SK-N-SH (cell line): ENCODE measurements at regions not wholly inside any gene's neighbourhood (a gene's known extent, or its start where the extent isn't known, plus 50 kb on each side); places are given as distances from the start of the nearest gene placed in this dataset.
"Not testable (repeated sequence)": the region's sequence is repeated elsewhere in the genome, so short reads cannot be mapped to it uniquely, and the experiment has no call there.

Experiments used
- CHD2 ChIP-seq: fragments of 150-350 bp; IDR thresholded peaks from 2 replicates; pipeline ENCODE4 v1.6.1; 2018; ENCODE audit warnings: low read length; ENCODE audit not compliant: partially characterized antibody
- CTCF ChIP-seq: fragments of 200-600 bp; sonication (generic); IDR thresholded peaks from 2 replicates; pipeline ENCODE4 v1.6.1; 2017; ENCODE audit warnings: antibody characterized with exemption, mild to moderate bottlenecking, moderate library complexity
- ELF1 ChIP-seq: IDR thresholded peaks from 2 replicates; pipeline ENCODE4 v1.4.0; 2012
- EP300 ChIP-seq, 2 experiments: IDR thresholded peaks; 2 replicates each; pipeline versions ENCODE4 v1.4.0 to v1.6.1; 2012; ENCODE audit warnings: borderline replicate concordance in 1 of 2, low read depth in 1 of 2, low read length in 1 of 2
- FOXJ3 ChIP-seq: sonication (generic); formaldehyde crosslinking; IDR thresholded peaks from 2 replicates; pipeline ENCODE4 v1.5.1; 2020; ENCODE audit warnings: mild to moderate bottlenecking, missing genetic modification reagents
- MAX ChIP-seq: IDR thresholded peaks from 2 replicates; pipeline ENCODE4 v1.4.0; 2012; ENCODE audit warnings: low read depth
- POLR2AphosphoS5 ChIP-seq: IDR thresholded peaks from 2 replicates; pipeline ENCODE4 v1.6.1; 2012; ENCODE audit warnings: low read depth, low read length
- SIN3A ChIP-seq: IDR thresholded peaks from 2 replicates; pipeline ENCODE4 v1.6.1; 2012; ENCODE audit warnings: low read depth, mild to moderate bottlenecking, low read length, moderate library complexity, borderline replicate concordance
- TAF1 ChIP-seq: IDR thresholded peaks from 2 replicates; pipeline ENCODE4 v1.6.1; 2012; ENCODE audit warnings: low read depth, mild to moderate bottlenecking, low read length, moderate library complexity, borderline replicate concordance
- USF1 ChIP-seq: IDR thresholded peaks from 2 replicates; pipeline ENCODE4 v1.4.0; 2012; ENCODE audit warnings: low read depth, borderline replicate concordance

GRCh38 chr9:64774813-64775793 is 509.9 kb downstream of the FOXD4L5 start:
- TF ChIP-seq FOXJ3 (CRISPR knock-in tag); CHD2; ELF1; POLR2AphosphoS5; USF1; MAX; CTCF; SIN3A; EP300 (IDR thresholded peaks at IDR 0.05; ENCODE audit: borderline replicate concordance in 1 of 2, low read depth in 1 of 2, low read length in 1 of 2); TAF1: not testable (repeated sequence)
